NCI-H748 (cell line): ENCODE measurements at regions not wholly inside any gene's neighbourhood (a gene's known extent, or its start where the extent isn't known, plus 50 kb on each side); places are given as distances from the start of the nearest gene placed in this dataset.

Experiments used
- DNase-seq: peaks from one replicate; lab custom pipeline; 2025; ENCODE audit not compliant: unreplicated experiment; lab: John Stamatoyannopoulos, UW

GRCh38 chr15:93296759-93297500 is 207.9 kb upstream of the RGMA start:
- DNase-seq = no peak

DNA sequence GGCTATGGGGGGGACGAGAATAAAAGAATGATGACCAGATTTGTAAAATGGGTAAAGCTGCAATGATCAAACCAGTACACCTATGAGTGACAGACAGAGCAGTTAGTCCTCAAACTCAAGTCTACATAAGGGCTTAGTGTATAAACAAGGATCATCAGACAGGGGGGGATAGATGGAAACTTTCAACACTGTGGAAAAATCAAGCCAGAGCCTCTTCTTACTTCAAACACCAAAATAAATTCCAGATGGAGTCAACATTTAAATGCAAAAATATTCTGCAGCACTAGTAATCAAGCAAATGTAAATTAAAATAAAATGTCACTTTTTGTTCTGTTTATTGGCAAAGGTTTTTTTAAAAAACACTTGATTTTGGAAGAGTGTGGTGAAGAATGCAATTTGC is 205.9 kb upstream of the RGMA start:
- no peak for DNase-seq

DNA sequence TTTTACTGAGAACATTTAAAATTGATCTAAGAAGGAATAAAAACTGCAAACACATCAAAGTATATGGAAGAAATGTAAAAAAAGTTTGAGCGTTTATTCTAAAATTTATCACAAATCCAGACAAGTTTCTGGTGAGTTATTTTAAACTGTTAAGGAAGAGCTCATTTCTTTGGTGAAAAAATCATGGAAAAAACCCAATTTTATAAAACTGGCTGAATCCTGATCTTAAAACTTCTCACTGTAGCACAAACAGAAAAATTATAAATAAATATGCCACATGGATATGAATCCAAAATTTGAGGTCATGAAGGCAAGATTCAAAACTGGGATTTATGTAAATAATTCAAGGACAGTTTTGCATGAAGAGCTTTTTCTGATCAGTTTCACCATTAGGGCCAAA is 205.1 kb upstream of the RGMA start:
- DNase-seq = no peak

DNA sequence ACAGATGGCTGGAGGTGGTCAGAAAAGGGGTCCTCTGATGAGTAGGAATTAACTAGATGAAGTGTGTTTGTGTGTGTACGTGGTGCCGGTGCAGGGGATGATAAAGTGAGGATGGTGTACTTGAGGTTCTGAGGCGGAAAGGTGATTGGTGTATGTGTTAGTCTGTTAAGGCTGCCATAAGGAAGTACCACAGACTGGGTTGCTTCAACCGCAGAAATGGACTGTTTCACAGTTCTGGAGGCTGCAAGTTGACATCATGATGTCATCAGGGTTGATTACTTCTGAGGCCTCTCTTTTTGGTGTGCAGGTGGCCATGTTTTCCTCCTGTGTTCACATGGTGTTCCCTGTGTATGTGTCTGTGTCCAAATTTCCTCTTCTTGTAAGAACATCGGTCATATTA is 202.4 kb upstream of the RGMA start:
- peak; percentile 16 for DNase-seq

- peak; percentile 69 for DNase-seq
Measured at GRCh38 chr15:93290618-93290946, 201.6 kb upstream of the RGMA start.

DNA sequence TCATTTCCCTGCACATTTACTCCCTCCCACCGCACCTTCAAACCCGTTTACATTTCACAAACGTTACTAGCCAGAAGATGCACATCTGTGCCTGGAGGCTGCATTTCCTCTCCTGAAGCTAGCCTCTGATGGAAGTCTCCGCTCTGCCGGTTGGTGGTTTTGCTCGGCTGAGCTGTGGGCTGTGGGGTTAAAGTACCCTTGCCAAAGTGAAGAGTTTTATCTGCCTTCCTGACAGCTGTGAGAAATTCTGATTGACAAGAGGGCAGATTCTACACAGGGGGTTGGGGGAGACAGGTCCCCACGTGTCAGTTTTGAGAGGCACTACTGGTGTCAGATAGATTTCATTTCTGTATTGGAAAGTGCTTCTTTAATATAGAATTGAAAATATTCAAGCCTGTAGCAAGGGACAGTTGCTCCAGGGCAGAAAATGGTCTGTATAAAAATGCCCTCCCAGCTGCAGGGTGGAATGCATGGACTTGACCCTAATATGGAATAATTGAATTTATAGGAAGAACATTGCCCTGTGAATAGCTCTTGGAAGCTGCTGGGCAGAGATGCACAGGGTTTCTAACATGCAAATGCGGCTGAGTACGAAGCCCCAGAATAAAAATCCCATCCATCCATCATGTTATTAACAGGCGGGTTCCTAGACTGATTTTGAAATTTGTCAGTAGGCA is 201.1 kb upstream of the RGMA start:
- no peak for DNase-seq

GRCh38 chr15:93288728-93289294 is 199.8 kb upstream of the RGMA start:
- peak; percentile 36 for DNase-seq

DNA sequence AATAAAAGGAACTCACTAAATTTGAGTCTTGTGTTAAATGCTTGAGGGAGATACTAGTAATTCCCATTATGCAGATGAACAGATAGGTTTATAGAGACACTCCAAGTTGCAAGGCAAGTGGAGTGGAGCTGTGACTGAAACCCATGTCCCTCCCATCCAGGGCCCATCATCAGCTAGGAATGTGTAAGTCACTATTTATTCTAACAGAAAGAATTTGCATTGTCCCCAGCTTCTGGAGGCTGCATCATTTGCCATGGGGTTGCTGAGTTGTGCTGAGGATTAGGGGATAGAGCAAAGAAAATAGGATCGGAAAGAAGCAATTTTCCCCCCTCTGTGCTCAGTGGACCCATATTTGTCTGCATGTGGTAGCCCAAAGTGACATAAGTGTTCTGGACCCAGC is 197.4 kb upstream of the RGMA start:
- DNase-seq = no peak

- no peak for DNase-seq
Measured at GRCh38 chr15:93283854-93284253, 194.8 kb upstream of the RGMA start.

DNA sequence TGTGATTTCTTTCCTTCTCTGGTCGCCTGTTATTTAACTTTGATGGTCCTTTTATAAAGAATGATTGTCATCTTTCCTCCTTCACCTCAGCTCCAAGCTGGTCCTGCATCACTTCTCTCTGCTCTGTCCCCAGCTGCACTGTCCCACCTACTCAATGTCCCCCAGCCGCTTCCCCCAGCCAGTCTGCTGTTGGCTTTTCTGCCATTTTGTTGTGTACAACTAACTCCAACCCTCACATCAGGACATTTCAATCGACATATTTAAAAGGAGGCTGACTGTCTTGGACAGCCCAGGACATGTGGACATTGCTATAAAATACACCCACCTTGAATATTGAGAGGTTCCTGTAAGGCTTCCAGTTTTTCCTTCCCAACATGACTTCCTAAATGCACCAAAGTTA is 193.8 kb upstream of the RGMA start:
- DNase-seq = no peak

DNA sequence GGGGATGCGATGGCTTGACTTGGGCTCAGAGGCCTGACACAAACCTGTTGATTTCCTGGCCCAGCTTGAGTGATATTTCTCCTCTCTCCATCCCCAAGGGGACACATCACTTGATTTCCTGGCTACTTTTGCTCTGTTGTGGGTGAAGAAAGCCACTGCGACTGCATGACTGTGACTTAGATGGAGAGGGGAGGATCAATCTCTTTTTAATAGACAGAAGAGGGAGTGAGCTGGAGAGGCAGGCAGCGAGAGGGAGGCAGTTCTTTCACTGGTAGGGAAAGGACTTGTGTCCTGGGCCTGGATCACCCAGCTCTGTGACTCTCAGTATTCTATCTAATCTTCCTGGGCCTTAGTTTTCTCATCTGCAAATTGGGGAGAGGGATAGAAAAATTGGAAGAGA is 189.8 kb upstream of the RGMA start:
- no peak for DNase-seq

DNA sequence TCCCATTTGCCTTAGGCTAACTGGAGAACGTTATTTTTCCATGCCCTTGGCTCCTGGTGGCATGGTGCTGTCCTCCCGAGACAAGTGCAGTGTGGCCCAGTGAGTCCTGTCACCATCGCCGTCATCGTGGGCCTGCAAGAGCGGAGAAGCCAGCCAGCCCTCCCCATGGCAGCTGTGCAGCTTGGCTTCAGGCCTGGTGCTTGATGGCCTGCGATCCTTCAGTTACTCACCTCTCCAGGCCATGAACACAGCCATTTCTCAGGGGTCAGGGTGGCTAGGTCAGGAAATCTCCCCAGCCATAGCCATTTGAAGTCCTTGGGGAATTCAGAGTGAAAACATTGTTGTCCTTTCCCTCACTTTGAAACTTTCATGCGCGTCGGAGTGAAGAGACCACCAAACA is 189.0 kb upstream of the RGMA start:
- DNase-seq = no peak

GRCh38 chr15:93274257-93274656 is 185.2 kb upstream of the RGMA start:
- DNase-seq = peak; percentile 1

DNA sequence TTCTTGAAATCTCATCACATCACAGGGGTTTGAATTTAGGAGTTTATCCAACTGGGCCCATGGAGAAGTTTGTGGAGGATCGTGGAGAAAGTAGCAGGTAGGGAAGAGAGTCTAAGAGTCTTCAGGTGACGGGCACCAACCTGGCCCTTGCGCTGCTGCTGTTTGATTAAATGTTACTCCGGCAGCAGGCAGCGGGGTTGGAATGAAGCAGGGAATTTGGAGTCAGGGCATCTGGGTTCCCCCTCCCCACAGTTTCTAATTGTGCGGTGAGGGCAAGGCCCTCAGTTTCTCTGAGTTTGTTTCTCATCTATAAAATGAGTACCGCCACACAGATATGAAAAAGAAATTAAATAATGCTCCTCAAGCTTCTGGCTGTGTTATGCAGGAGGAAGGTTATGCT is 182.9 kb upstream of the RGMA start:
- no peak for DNase-seq

- DNase-seq = no peak
Measured at GRCh38 chr15:93270937-93271467, 182.0 kb upstream of the RGMA start.

DNA sequence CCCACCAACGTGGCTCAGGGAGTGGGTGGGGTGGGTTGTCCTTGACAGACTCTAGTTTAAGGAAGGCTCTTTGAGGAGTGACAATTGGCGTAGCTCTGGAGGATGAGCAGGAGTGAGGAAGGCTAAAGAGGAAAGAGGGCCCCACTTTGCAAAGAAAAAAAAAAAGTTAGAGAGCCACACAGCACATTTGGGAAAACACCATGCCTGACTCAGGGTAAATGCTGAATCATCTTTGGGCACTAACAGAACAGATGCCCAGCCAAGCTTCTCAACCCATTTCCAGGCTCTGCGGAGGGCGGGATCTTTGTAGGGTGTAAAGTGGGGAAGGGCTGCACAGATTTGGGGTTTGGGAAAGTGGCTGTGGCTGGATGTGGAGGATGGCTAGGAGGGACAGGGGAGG is 179.1 kb upstream of the RGMA start:
- DNase-seq = no peak

- DNase-seq = no peak
Measured at GRCh38 chr15:93266291-93266690, 177.3 kb upstream of the RGMA start.

GRCh38 chr15:93265111-93265556 is 176.1 kb upstream of the RGMA start:
- peak; percentile 81 for DNase-seq

DNA sequence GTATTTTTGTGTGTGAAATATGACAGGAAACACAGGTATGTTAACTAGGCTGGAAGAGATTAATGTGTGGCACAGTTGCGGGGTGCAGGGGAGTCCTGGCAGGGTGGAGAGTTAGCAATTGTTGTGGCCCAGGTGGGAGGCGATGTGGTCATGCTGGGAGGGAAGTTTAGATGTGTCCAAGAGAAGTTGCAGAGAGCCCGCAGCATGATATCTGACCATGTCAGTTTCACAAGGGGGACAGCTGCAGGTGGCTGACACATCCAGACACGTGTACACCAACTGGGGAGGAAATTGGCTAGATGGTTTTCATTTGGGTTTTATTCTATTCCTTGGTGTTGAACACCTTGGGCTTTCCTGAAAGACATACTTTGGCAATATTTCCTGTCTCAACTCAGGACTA is 172.8 kb upstream of the RGMA start:
- no peak for DNase-seq

GRCh38 chr15:93257920-93258319 is 168.9 kb upstream of the RGMA start:
- DNase-seq = no peak

DNA sequence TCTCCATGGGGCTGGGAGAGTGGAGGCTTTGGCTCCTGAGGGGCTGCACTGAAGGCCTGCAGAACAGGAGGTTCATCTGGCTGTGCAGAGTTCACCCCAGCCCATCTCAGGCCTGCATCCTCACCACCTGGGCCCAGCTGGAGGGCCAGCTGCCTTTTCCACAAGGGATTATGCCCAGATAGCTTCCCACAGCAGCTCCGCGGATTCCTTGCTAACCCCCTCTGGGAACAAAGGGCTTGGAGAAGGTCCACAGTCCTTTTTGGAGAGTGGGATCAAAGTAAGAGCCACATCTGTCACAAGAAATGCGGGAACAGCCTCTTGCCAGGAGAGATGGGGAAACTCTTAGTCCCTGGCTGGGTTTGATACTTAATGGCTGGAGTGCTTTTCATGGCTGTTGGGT is 164.7 kb upstream of the RGMA start:
- no peak for DNase-seq

GRCh38 chr15:93252780-93253179 is 163.8 kb upstream of the RGMA start:
- no peak for DNase-seq
